Adrenal gland (tissue), 9 donors: ENCODE measurements at regions not wholly inside any gene's neighbourhood (a gene's known extent, or its start where the extent isn't known, plus 50 kb on each side); places are given as distances from the start of the nearest gene placed in this dataset.

Source experiments
- DNase-seq, 7 donors: peaks; one replicate each; pipeline ENCODE4 v3.0.0-alpha.2; 2019 to 2020
- H3K27ac ChIP-seq, 5 donors: fragments of 200-600 bp; sonication (generic) in 4 of 5; 1 replicate in 3 of 5; 2 replicates in 2 of 5; pipeline versions ENCODE4 v1.5.1 to v1.8.0; 2016 to 2020; ENCODE audit warnings: mild to moderate bottlenecking in 1 of 5
- H3K27me3 ChIP-seq: fragments of 200-600 bp; 2 replicates; pipeline ENCODE4 v1.8.0; 2021
- H3K36me3 ChIP-seq, 2 donors: fragments of 200-600 bp; replicated peaks in 1 of 2; 1 replicate in 1 of 2; 2 replicates in 1 of 2; pipeline versions ENCODE4 v1.5.1 to v1.8.0; 2018 to 2022
- H3K4me1 ChIP-seq, 2 donors: fragments of 200-600 bp; replicated peaks in 1 of 2; 1 replicate in 1 of 2; 2 replicates in 1 of 2; pipeline versions ENCODE4 v1.5.1 to v1.8.0; 2018 to 2021
- H3K4me3 ChIP-seq, 4 donors: fragments of 200-600 bp; sonication (generic) in 3 of 4; one replicate each; pipeline ENCODE4 v1.5.1; 2016 to 2018
- H3K9me3 ChIP-seq, 3 donors: fragments of 200-600 bp; sonication (generic) in 1 of 3; replicated peaks in 1 of 3; 1 replicate in 2 of 3; 2 replicates in 1 of 3; pipeline versions ENCODE4 v1.5.1 to v1.8.0; 2016 to 2021
- CTCF ChIP-seq, 6 experiments: fragments of 450-650 bp in 4 of 6; fragments of 200-600 bp in 2 of 6; sonication (generic) in 1 of 6; IDR thresholded peaks; 1 replicate in 5 of 6; 2 replicates in 1 of 6; pipeline versions ENCODE4 v1.5.1 to v1.8.0; 2016 to 2021; ENCODE audit warnings: antibody characterized with exemption in 6 of 6, mild to moderate bottlenecking in 2 of 6, moderate library complexity in 1 of 6
- POLR2A ChIP-seq, 2 donors: fragments of 450-650 bp; IDR thresholded peaks; one replicate each; pipeline ENCODE4 v1.6.1; 2017; ENCODE audit warnings: antibody characterized with exemption in 2 of 2, mild to moderate bottlenecking in 2 of 2, moderate library complexity in 1 of 2
- WGBS, 4 donors: extraction: QIAGEN DNeasy Blood & Tissue Kit in 2 of 4; methylation state at CpG; one replicate each; pipeline versions ENCODE4 v1.1.5 to v1.1.7; 2013 to 2017; 5-methylcytosine and 5-hydroxymethylcytosine counted together
- intact Hi-C, 2 donors: fragments of 100-400 bp; cut with DNase I; formaldehyde crosslinking; loops; one replicate each; pipeline versions ENCODE4 v1.14.1 to v1.15.0; 2022 to 2023
- donor health status: healthy with polysubstance abuse.
- donor health status: Bipolar disorder and iron deficiency.
- donor health status: DM: yes; HTN: yes; CAD: no.
- donor health status: DM: no; HTN: no; CAD: no.
- donor health status: DM: no; HTN: no; CAD: no.

- DNase-seq, result no peak
- H3K27me3 ChIP-seq, result no peaks in the 10 kb centered on the region
- 85 to 86% (median 85%) methylated on average over 1 of the region's 1 CpG for WGBS, 4 donors
- no peaks in the 10 kb centered on the region for H3K9me3 ChIP-seq
- H3K36me3 ChIP-seq, result no peaks in the 10 kb centered on the region
- H3K27ac ChIP-seq, result no peak overlapping the region
- H3K4me1 ChIP-seq, result no peaks in the 10 kb centered on the region
- intact Hi-C loops, result no loop called here
- no peak overlapping the region for H3K4me3 ChIP-seq
- no peak for TF ChIP-seq POLR2A (IDR thresholded peaks at IDR 0.05)
Observed at GRCh38 chr1:170290276-170290675, 144.5 kb downstream of the NTMT2 start.

GRCh38 chr1:170290991-170291390 lies 145.2 kb downstream of the NTMT2 start:
- TF ChIP-seq CTCF (IDR thresholded peaks at IDR 0.05), result no peak
- TF ChIP-seq POLR2A (IDR thresholded peaks at IDR 0.05), result no peak
- Histone ChIP-seq H3K9me3 (no peaks in the 10 kb centered on the region), H3K4me3 (no peak overlapping the region), H3K4me1 (no peaks in the 10 kb centered on the region), H3K36me3 (no peaks in the 10 kb centered on the region), H3K27ac (no peak overlapping the region), H3K27me3 (no peaks in the 10 kb centered on the region)
- no peak for DNase-seq
- WGBS, 4 donors, result 50 to 78% (median 77%) methylated on average over 1 of the region's 1 CpG
- intact Hi-C loops, result no loop called here

DNA sequence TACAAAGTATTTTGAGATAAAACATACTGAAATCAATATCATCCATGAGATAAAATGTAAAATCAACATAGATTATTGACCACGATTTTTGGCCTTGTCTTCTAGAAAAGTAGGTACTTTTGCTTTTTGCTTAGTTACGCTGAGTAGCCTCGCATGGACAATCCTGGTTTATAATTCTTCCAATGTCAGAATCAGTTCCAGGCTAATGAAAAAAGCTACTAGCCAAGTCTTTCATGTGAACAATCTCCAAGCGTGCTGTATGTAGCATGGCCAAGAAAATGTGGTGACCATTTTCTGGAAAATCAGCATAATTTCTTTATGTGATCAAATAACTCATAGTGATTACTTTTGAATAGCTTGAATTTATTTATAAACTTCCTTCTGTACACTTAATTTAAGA lies 145.8 kb downstream of the NTMT2 start:
- H3K4me1 ChIP-seq, result no peaks in the 10 kb centered on the region
- H3K27me3 ChIP-seq, result no peaks in the 10 kb centered on the region
- DNase-seq, result no peak
- H3K4me3 ChIP-seq, result no peak overlapping the region
- H3K9me3 ChIP-seq, result no peaks in the 10 kb centered on the region
- H3K27ac ChIP-seq, result no peak overlapping the region
- no peak for TF ChIP-seq CTCF (IDR thresholded peaks at IDR 0.05)
- no peak for TF ChIP-seq POLR2A (IDR thresholded peaks at IDR 0.05)
- intact Hi-C loops, result no loop called here
- 80 to 96% (median 86%) methylated on average over 4 of the region's 4 CpGs for WGBS, 4 donors
- H3K36me3 ChIP-seq, result no peaks in the 10 kb centered on the region

- WGBS, 4 donors, result 59 to 74% (median 65%) methylated on average over 3 of the region's 3 CpGs
- TF ChIP-seq POLR2A (IDR thresholded peaks at IDR 0.05) (no peak), CTCF (IDR thresholded peaks at IDR 0.05) (no peak)
- H3K4me3 ChIP-seq, result no peak overlapping the region
- H3K27me3 ChIP-seq, result no peaks in the 10 kb centered on the region
- H3K36me3 ChIP-seq, result no peaks in the 10 kb centered on the region
- H3K27ac ChIP-seq, result no peak overlapping the region
- intact Hi-C loops, result no loop called here
- no peaks in the 10 kb centered on the region for H3K4me1 ChIP-seq
- H3K9me3 ChIP-seq, result no peaks in the 10 kb centered on the region
- DNase-seq, result no peak
Observed at GRCh38 chr1:170296211-170296610, 150.5 kb downstream of the NTMT2 start.

DNA sequence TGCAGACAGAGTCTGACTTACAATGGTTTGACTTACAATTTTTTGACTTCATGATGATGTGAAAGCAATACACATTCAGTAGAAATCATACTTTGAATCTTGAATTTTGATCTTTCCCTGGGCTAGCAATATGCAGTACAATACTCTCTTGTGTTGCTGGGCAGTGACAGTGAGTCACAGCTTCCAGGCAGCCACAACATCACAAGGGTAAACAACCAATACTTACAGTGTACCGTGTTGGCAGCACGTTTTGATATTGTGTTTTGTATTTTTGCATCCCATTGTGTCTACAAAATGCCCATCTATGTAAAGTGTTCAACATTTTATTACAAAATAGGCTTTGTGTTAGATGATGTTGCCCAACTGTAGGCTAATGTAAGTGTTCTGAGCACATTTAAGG lies 150.9 kb downstream of the NTMT2 start:
- no peaks in the 10 kb centered on the region for H3K9me3 ChIP-seq
- H3K36me3 ChIP-seq, result no peaks in the 10 kb centered on the region
- no peaks in the 10 kb centered on the region for H3K4me1 ChIP-seq
- H3K4me3 ChIP-seq, result no peak overlapping the region
- intact Hi-C loops, result no loop called here
- WGBS, 4 donors, result 62 to 81% (median 73%) methylated on average over 2 of the region's 2 CpGs
- no peak overlapping the region for H3K27ac ChIP-seq
- TF ChIP-seq POLR2A (IDR thresholded peaks at IDR 0.05) (no peak), CTCF (IDR thresholded peaks at IDR 0.05) (no peak)
- H3K27me3 ChIP-seq, result no peaks in the 10 kb centered on the region
- no peak for DNase-seq
